HG02798 (cell line): ENCODE measurements at regions not wholly inside any gene's neighbourhood (a gene's known extent, or its start where the extent isn't known, plus 50 kb on each side); places are given as distances from the start of the nearest gene placed in this dataset.
"Not testable (repeated sequence)": the region's sequence is repeated elsewhere in the genome, so short reads cannot be mapped to it uniquely, and the experiment has no call there.

Experiments used
- ATAC-seq: cut with Tn5 transposase; IDR thresholded peaks from one replicate; pipeline ENCODE4 v1.9.1; 2021; ENCODE audit warnings: mild to moderate bottlenecking; ENCODE audit not compliant: unreplicated experiment, poor library complexity

GRCh38 chr2:131668794-131669540, 141.3 kb downstream of the CCDC74A start:
- ATAC-seq, result not testable (repeated sequence)

DNA sequence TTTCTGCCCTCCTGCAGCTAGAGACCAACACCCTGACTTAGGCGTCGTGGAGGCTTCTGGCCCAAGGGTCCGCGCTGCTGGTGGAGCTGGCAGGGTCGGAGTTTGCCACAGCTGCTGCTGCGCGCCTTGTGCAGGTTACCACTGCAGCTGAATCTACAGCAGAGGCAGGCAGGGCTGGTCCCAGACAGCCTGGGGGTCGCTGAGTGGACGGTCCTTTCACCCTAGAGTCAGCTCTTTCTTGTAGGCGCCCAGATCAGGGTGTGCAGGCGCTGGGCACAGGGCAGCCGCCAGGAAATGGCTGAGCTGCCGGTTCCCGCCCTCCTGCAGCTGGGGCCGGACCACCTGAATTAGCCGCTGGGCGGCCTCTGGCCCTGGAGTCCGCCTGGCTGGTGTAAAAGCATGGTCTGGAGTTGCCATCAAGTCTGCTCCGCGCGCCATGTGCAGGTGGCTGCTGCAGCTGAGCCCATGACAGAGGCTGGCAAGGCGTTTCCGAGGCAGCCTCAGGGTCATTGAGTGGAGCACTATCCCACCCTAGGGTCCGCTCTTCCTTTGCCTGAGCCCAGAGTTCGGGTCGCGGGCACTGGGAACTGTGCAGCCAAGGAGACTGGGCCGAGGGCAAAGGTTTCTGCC, 144.3 kb downstream of the CCDC74A start:
- ATAC-seq, result not testable (repeated sequence)

- peak; percentile 90 for ATAC-seq
Measured at GRCh38 chr2:131672471-131673399, 145.0 kb downstream of the CCDC74A start.

DNA sequence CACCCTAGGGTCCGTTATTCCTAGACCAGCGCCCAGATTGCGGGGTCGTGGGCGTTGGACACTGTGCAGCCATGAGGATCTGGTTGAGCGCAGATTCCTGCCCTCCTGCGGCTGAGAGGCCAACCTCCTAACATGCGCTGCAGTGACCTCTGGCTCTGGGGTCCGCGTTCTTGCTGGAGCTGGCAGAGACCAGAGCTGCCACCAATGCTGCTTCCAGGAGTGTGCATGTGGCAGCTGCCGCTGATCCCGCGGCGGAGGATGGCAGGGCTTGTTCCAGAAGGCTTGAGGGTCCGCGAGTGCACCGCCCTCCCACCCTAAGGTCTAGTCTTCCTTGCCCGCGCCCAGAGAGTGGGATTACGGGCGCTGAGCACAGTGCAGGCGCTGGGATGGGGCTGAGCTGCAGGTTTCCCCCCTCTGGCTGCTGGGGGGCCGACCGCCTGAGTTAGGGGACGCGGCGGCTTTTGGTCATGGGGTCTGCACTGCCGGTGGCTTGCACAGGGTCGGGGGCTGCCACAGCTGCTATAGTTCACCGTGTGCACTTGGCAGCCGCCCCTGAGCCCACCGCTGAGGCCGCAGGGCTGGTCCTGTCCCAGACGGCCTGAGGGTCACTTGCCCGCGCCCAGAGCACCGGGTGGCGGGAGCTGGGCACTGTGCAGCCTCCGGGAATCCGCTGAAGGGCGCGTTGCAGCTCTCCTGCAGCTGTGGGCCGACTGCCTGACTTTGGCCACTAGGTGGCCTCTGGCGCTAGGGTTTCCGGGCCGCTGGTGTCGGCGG, 145.9 kb downstream of the CCDC74A start:
- ATAC-seq, result peak; percentile 93

DNA sequence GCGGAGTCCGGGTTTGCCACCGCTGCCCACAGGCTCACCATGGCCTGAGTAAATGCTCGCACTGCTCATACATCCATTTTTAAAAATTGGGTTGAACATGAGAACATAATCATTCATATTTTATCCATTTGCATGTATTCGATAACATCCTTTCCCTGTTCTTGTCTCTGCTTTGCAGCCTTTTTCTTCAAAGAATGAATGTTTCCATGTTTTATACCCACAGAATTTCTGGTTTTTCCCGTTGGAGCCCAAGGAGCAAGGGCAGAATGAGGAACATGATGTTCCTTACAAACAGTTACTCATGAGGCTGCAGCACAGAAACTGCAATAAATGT, 146.5 kb downstream of the CCDC74A start:
- ATAC-seq, result no peak

DNA sequence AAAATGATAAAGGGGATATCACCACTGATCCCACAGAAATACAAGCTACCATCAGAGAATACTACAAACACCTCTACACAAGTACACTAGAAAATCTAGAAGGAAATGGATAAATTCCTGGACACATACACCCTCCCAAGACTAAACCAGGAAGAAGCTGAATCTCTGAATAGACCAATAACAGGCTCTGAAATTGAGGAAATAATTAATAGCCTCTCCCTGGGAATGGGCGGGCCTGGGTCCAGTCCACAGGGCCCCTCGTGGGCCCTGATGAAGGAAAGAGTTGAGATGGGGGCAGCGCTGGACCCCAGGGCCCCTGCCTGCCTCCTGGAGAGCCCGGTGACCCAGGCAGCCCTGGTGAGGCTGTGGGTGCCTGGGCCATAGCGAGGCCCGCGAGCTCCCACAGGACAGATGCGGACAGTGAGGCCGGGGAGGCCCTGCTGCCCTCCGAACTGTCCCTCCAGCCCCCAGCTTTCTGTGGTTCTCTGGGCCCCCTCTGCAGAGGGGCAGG, 154.0 kb downstream of the CCDC74A start:
- peak; percentile 17 for ATAC-seq

GRCh38 chr2:131682122-131682944, 154.6 kb downstream of the CCDC74A start:
- peak; percentile 99 for ATAC-seq

- ATAC-seq, result peak; percentile 37
Measured at GRCh38 chr2:131682945-131683330, 155.2 kb downstream of the CCDC74A start.

GRCh38 chr2:131684631-131685316, 157.1 kb downstream of the CCDC74A start:
- not testable (repeated sequence) for ATAC-seq

- ATAC-seq, result not testable (repeated sequence)
Measured at GRCh38 chr2:131686164-131686893, 158.6 kb downstream of the CCDC74A start.

GRCh38 chr2:131686894-131687238, 159.2 kb downstream of the CCDC74A start:
- not testable (repeated sequence) for ATAC-seq

DNA sequence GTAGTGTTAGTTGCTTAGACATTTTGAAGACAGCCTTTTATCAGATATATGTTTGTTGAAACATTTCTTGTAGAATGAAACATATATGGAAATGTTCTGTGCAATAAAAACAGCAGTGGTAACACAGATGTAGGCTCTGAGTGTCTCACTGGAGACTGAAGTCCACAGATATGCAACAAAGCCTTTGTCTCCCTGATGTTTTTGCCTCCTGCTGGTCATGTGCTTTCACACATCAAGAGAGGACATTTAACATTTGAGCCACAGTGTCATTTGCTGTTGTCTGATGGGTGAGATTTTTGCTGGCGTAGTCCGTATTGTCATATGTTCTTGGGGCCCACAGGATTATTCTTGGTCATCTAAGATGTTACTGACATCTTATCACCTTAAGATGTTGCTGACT, 161.4 kb downstream of the CCDC74A start:
- ATAC-seq, result not testable (repeated sequence)

DNA sequence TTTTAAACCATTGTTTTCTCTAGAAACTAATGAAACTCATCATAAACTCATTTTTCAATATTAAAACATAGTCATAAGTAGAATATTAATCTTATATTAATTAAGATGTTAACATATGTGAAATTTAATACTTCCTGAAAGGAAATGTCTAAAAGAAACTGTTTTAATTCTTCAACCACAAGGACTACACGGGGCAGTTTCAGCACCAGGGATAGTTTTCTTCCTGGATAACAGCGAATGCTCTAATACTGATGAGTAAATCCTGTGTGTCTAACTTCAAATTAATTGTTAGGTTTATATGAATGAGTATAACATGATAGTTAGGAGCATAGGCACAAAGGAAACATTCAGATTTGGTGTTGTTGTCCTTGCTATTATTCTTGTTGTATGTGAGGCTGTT, 183.6 kb downstream of the CCDC74A start:
- ATAC-seq, result not testable (repeated sequence)

- ATAC-seq, result not testable (repeated sequence)
Measured at GRCh38 chr2:131717907-131718306, 190.2 kb downstream of the CCDC74A start.

DNA sequence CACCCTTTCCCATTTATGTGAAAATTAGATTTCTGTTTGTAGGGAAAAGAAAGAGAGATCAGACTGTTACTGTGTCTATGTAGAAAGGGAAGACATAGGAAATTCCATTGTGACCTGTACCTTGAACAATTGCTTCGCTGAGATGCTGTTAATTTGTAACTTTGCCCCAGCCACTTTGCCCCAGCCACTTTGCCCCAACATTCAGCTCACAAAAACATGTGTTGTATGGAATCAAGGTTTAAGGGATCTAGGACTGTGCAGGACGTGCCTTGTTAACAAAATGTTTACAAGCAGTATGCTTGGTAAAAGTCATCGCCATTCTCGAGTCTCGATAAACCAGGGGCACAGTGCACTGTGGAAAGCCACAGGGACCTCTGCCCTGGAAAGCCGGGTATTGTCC, 193.5 kb downstream of the CCDC74A start:
- ATAC-seq, result not testable (repeated sequence)

- ATAC-seq, result not testable (repeated sequence)
Measured at GRCh38 chr2:131722256-131722655, 194.6 kb downstream of the CCDC74A start.

DNA sequence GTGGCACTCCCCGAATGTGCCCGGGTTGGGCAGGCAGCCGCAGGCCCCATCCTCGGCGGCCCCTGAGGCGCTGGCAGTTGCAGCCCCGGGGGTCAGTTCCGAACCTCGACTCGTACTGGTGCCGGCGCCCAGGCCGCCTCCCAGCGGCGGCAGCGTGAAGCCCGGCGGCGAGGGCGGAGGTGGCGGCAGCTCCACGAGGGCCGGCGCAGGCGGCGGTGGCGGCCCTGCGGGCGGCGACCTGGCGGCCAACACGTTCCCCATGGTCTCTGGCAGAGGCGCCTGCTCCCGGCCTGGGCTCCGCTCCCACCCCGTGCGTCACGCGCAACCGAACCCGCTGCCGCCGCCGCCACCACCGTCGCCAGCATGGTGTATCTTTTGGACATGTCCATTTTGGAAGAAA, 196.3 kb downstream of the CCDC74A start:
- ATAC-seq, result peak; percentile 46

DNA sequence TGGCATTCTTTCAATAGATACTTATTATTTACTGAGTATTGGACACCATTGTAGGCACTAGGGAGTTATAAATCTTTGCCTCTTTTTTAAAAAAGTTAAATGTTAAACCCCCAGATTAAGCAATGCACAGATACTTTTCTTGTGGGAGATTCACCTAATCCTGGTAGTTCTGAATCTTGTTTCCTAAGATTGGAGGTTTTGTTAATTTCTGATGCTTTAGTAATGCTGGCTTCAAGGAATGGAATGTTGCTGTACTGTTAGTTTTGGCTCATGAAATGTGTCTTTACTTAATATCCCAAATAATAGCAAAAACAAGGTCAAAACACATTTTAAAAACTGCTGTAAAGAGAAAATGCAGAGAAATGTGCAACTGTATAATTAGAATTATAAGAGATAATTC, 200.8 kb downstream of the CCDC74A start:
- not testable (repeated sequence) for ATAC-seq
